ENCODE measurements at regions not wholly inside any gene's neighbourhood (a gene's known extent, or its start where the extent isn't known, plus 50 kb on each side); places are given as distances from the start of the nearest gene placed in this dataset.
"Not testable (repeated sequence)": the region's sequence is repeated elsewhere in the genome, so short reads cannot be mapped to it uniquely, and the experiment has no call there.

- no peak for DNase-seq
These were observed 68.6 kb upstream of the KMT2C start for GRCh38 chr7:152504367-152504766.

GRCh38 chr7:152502813-152503790 lies 67.3 kb upstream of the KMT2C start:
- no peak for DNase-seq

- DNase-seq, result no peak
These were observed 65.7 kb upstream of the KMT2C start for GRCh38 chr7:152501506-152501905.

- not testable (repeated sequence) for DNase-seq
These were observed 64.2 kb upstream of the KMT2C start for GRCh38 chr7:152499969-152500368.

- DNase-seq, result no peak
These were observed 60.1 kb upstream of the KMT2C start for GRCh38 chr7:152495867-152496266.

- no peak for DNase-seq
These were observed 57.1 kb upstream of the KMT2C start for GRCh38 chr7:152492952-152493351.

- no peak for DNase-seq
These were observed 53.2 kb upstream of the KMT2C start for GRCh38 chr7:152489044-152489443.

GRCh38 chr7:152486968-152487367 lies 51.2 kb upstream of the KMT2C start:
- no peak for DNase-seq

- DNase-seq, result no peak
These were observed 50.0 kb upstream of the KMT2C start for GRCh38 chr7:152485826-152486225.
